ENCODE measurements at regions not wholly inside any gene's neighbourhood (a gene's known extent, or its start where the extent isn't known, plus 50 kb on each side); places are given as distances from the start of the nearest gene placed in this dataset.

DNA sequence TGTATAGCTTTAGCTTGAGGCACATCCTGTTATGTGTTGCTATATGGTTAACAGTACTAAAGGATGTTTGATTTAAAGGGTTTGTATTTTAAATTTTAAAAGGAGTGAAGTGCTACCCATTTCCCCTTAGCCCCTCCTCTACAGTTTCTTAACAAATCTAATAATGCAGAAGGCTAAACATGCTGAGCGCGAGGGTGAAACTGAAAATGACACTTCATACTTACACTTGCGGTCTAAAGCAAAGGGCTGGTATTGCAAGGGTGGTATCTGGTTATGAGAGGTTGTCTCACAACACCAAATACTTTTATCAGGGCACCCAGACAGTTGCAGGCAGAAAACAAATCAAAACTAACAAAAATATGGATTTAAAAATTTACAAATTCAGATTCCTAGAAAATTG is 172.3 kb downstream of the SIPA1L2 start:
- Mint-ChIP-seq H3K4me3 (no peak overlapping the region), H3K4me1 (no peaks in the 10 kb centered on the region)

DNA sequence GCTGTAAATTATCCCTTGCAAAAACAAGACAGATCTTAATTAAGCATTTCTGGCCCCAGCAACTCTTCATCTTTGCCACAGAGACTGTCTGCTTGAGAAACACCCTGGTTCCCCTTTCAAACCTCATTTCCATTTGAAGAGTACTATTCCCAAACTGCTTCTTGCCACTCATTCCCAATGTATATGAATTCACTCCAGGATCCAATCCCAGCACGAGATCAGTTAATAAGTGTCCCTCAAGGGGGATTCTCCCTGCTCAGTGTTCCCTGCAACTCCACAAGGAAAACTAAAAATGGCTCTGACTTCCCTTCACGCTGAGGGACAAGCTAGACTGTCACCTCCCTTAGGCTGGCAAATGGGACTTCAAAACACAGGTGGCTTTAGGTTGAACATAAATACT is 173.2 kb downstream of the SIPA1L2 start:
- no peaks in the 10 kb centered on the region for H3K4me1 Mint-ChIP-seq
- H3K4me3 Mint-ChIP-seq, result no peak overlapping the region
- no peaks in the 10 kb centered on the region for H3K9me3 Mint-ChIP-seq
- H3K27me3 Mint-ChIP-seq, result no peaks in the 10 kb centered on the region
- no peak overlapping the region for H3K27ac Mint-ChIP-seq
- H3K36me3 Mint-ChIP-seq, result no peaks in the 10 kb centered on the region

More for the DNA sequence above, 172.3 kb downstream of the SIPA1L2 start:
- H3K9me3 Mint-ChIP-seq, result no peaks in the 10 kb centered on the region
- H3K27me3 Mint-ChIP-seq, result no peaks in the 10 kb centered on the region
- H3K36me3 Mint-ChIP-seq, result no peaks in the 10 kb centered on the region
- H3K27ac Mint-ChIP-seq, result no peak overlapping the region

GRCh38 chr1:232454227-232454886 is 175.6 kb downstream of the SIPA1L2 start:
- no peaks in the 10 kb centered on the region for H3K27me3 Mint-ChIP-seq
- H3K4me1 Mint-ChIP-seq, result no peaks in the 10 kb centered on the region
- no peaks in the 10 kb centered on the region for H3K9me3 Mint-ChIP-seq
- H3K4me3 Mint-ChIP-seq, result no peak overlapping the region
- H3K36me3 Mint-ChIP-seq, result no peaks in the 10 kb centered on the region
- H3K27ac Mint-ChIP-seq, result no peak overlapping the region

GRCh38 chr1:232452736-232453440 is 177.0 kb downstream of the SIPA1L2 start:
- H3K27ac Mint-ChIP-seq, result no peak overlapping the region

GRCh38 chr1:232452117-232452516 is 177.8 kb downstream of the SIPA1L2 start:
- no peak overlapping the region for H3K4me3 Mint-ChIP-seq
- no peaks in the 10 kb centered on the region for H3K27me3 Mint-ChIP-seq
- H3K9me3 Mint-ChIP-seq, result no peaks in the 10 kb centered on the region
- no peaks in the 10 kb centered on the region for H3K4me1 Mint-ChIP-seq
- H3K27ac Mint-ChIP-seq, result no peak overlapping the region
- H3K36me3 Mint-ChIP-seq, result no peaks in the 10 kb centered on the region

More at GRCh38 chr1:232452736-232453440, 177.0 kb downstream of the SIPA1L2 start:
- H3K4me1 Mint-ChIP-seq, result no peaks in the 10 kb centered on the region
- no peaks in the 10 kb centered on the region for H3K36me3 Mint-ChIP-seq
- no peak overlapping the region for H3K4me3 Mint-ChIP-seq
- H3K9me3 Mint-ChIP-seq, result no peaks in the 10 kb centered on the region
- no peaks in the 10 kb centered on the region for H3K27me3 Mint-ChIP-seq

GRCh38 chr1:232451506-232451905 is 178.4 kb downstream of the SIPA1L2 start:
- H3K4me3 Mint-ChIP-seq, result no peak overlapping the region
- no peaks in the 10 kb centered on the region for H3K27me3 Mint-ChIP-seq
- H3K27ac Mint-ChIP-seq, result no peak overlapping the region
- no peaks in the 10 kb centered on the region for H3K9me3 Mint-ChIP-seq
- no peaks in the 10 kb centered on the region for H3K4me1 Mint-ChIP-seq
- no peaks in the 10 kb centered on the region for H3K36me3 Mint-ChIP-seq

DNA sequence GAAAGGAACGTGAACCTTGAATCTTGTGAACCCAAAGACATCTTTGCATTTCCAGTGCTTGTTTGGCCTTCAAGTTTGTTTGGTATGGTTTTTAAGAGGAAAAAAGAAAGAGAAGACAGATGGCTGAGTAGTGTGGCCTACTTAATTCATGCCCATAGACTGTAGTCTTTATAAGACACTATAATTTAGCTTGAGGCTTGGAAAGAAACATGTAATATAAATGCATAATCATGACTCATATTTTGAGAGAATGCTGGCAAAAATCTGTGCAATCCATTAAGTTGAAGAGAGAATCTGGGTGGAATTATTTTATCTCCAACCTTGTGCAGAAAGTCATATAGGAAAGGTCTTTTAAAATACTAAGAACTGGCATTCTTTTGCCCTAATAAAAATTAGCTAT is 179.3 kb downstream of the SIPA1L2 start:
- H3K9me3 Mint-ChIP-seq, result no peaks in the 10 kb centered on the region
- no peaks in the 10 kb centered on the region for H3K27me3 Mint-ChIP-seq
- H3K4me1 Mint-ChIP-seq, result no peaks in the 10 kb centered on the region
- H3K27ac Mint-ChIP-seq, result no peak overlapping the region
- no peaks in the 10 kb centered on the region for H3K36me3 Mint-ChIP-seq
- no peak overlapping the region for H3K4me3 Mint-ChIP-seq

DNA sequence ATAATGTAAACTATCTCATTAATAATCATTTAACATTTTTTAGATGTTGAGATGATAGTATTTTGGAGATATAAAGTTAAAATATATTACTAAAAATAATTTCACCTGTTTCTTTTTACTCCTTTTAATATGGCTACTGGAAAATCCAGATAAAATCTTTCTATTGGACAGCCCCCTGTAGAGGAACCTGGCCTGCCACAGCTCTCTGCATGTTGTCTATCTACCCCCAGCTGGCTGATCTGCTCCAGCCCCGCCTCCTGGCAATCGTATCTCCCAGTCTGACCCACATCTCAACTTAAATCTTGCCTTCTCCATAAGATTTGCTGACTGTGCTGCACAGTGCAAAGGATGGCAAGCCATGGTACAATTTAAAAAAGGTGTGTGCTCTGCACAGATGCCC is 182.8 kb downstream of the SIPA1L2 start:
- Mint-ChIP-seq H3K4me3 (no peak overlapping the region), H3K4me1 (no peaks in the 10 kb centered on the region), H3K36me3 (no peaks in the 10 kb centered on the region), H3K27ac (no peak overlapping the region), H3K9me3 (no peaks in the 10 kb centered on the region), H3K27me3 (no peaks in the 10 kb centered on the region)

DNA sequence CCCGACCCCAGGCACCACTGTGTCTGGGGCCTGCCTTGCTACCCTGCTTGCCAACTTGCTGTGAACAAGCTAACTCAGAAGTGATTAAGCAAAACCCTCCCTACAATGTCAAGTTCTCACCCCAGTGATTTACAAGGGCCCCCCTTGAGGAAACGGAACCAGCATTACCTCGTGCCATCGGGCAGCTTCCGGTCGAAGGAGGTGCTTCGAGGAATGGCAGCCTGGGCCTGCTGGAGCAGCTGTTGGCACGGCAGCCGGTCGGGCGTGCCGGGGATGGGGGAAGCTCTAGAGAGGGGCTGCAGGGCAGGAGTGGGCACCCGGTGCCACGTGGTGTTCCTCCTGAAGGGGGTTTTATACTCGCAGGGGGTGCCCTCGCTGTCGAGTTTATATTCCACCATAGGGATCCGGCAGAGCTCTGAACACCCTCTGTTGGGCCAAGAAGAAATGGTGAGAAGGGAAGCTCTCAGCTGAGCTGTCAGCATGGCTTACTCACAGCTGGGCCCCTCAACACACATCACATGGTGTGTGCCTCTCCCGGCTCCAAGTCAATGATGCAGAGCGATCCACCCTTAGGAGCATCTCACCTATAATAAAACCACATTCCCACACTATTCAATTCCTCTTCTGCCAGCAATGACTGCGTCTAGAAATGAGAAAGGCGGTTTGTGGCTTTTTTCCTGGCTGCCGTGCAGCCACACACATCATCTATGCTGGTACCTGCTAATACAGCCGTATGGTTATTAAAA is 184.4 kb downstream of the SIPA1L2 start:
- Mint-ChIP-seq H3K27ac (no peak overlapping the region), H3K4me3 (no peak overlapping the region), H3K36me3 (no peaks in the 10 kb centered on the region), H3K4me1 (no peaks in the 10 kb centered on the region), H3K9me3 (no peaks in the 10 kb centered on the region), H3K27me3 (no peaks in the 10 kb centered on the region)

DNA sequence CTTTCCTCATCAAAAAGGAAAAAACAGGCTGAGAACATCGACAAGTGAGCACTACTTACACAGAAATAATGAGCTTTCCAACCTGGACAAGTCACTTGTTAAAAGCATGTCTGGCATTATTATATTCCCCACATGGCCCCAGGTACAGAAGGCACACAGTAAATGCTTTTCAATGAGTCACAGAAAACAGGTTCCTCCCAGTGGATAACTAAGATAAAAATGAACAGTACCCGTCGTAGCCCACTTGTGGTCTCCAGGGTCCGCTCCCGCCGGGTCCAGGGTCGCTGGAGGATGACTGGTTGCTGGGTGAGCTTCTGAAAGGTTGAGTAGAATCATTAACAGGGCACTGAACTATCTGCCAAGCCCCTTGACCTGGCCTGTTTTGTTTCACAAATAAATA is 186.6 kb downstream of the SIPA1L2 start:
- H3K4me3 Mint-ChIP-seq, result no peak overlapping the region
- H3K4me1 Mint-ChIP-seq, result no peaks in the 10 kb centered on the region
- no peaks in the 10 kb centered on the region for H3K27me3 Mint-ChIP-seq
- no peaks in the 10 kb centered on the region for H3K36me3 Mint-ChIP-seq
- no peak overlapping the region for H3K27ac Mint-ChIP-seq
- H3K9me3 Mint-ChIP-seq, result no peaks in the 10 kb centered on the region

GRCh38 chr1:232441036-232441411 is 188.9 kb downstream of the SIPA1L2 start:
- H3K36me3 Mint-ChIP-seq, result no peaks in the 10 kb centered on the region
- no peaks in the 10 kb centered on the region for H3K9me3 Mint-ChIP-seq

DNA sequence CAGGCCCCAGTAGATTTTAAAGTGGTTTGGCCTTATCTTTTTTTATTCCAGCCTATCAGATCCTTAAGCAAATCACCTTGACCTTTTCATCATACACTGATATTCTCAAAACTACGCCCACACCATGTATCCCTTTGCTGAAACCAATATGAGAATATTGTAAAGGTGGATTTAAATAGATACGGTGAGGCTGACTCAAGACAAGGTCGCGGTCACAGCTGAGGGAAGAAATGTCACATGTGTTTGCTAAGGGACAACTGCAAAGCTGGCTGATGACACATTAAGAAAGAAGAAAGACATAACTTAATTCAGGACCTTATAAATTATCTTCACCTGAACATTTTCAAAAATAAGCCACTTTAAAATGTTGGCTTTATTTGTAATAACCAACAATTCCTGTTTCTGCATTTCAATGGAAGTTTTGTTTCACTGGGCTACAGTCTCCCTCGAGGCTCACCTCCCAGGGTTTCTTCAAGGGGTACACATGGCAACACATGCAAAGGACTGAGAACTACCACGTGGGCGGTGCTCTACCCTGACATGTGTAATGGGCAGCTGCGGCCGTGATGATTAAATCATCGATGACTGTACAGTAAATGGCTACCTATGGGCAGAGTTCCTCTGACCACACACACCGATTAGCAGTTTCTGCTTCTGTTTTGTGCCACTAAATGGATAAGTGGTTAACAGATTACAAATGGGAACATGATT is 189.5 kb downstream of the SIPA1L2 start:
- Mint-ChIP-seq H3K9me3 (no peaks in the 10 kb centered on the region), H3K4me1 (no peaks in the 10 kb centered on the region), H3K27ac (no peak overlapping the region), H3K36me3 (no peaks in the 10 kb centered on the region), H3K4me3 (no peak overlapping the region), H3K27me3 (no peaks in the 10 kb centered on the region)

More at GRCh38 chr1:232441036-232441411, 188.9 kb downstream of the SIPA1L2 start:
- Mint-ChIP-seq H3K4me1 (no peaks in the 10 kb centered on the region), H3K4me3 (no peak overlapping the region), H3K27ac (no peak overlapping the region), H3K27me3 (no peaks in the 10 kb centered on the region)

DNA sequence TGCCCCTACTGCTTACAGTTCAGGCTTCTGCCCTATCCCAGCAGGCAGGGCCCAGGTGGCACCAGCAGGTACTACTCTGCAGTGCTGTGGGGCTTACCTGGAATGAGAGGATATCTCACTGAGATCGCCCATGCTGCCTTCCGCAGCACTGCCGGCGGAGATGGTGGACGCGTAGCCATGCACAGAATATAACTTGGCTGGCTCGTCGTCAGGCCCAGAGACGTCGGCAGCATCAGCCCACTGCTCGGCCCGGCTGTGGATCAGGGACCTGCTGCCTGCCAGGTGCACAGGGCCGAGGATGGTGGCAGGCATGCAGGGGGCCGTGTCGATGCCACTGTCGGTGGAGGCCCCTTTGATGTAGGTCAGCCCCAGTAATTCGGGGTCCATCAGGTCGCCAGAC is 190.9 kb downstream of the SIPA1L2 start:
- no peaks in the 10 kb centered on the region for H3K36me3 Mint-ChIP-seq
- no peaks in the 10 kb centered on the region for H3K27me3 Mint-ChIP-seq
- H3K4me1 Mint-ChIP-seq, result no peaks in the 10 kb centered on the region
- no peak overlapping the region for H3K27ac Mint-ChIP-seq
- H3K9me3 Mint-ChIP-seq, result no peaks in the 10 kb centered on the region
- no peak overlapping the region for H3K4me3 Mint-ChIP-seq

GRCh38 chr1:232438476-232438875 is 191.5 kb downstream of the SIPA1L2 start:
- H3K4me1 Mint-ChIP-seq, result no peaks in the 10 kb centered on the region
- H3K27ac Mint-ChIP-seq, result no peak overlapping the region
- no peaks in the 10 kb centered on the region for H3K27me3 Mint-ChIP-seq
- H3K4me3 Mint-ChIP-seq, result no peak overlapping the region
- no peaks in the 10 kb centered on the region for H3K36me3 Mint-ChIP-seq
- no peaks in the 10 kb centered on the region for H3K9me3 Mint-ChIP-seq

GRCh38 chr1:232437510-232437909 is 192.4 kb downstream of the SIPA1L2 start:
- H3K4me1 Mint-ChIP-seq, result no peaks in the 10 kb centered on the region
- H3K4me3 Mint-ChIP-seq, result no peak overlapping the region
- no peaks in the 10 kb centered on the region for H3K36me3 Mint-ChIP-seq
- no peaks in the 10 kb centered on the region for H3K9me3 Mint-ChIP-seq
- H3K27ac Mint-ChIP-seq, result no peak overlapping the region
- peaks cover 1% of the 10 kb centered on the region for H3K27me3 Mint-ChIP-seq

DNA sequence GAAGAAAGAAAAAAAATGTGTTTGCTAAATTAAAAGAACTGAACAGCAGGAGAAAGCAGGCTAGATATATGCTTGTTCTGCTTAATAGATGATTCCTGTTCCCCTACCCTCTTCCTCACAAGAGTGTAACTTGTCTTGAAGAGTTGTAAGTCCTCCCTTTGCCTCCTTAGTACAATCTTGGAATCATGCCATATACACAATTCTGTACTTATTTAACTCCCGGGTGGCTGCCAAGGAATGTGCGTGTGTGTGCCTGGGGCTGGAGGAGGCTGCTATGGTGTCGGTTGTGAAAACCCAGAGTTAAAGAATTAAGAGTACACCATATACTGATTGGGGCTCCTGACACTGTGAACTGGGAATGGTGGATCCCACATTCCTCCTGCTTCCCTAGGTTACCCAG is 194.2 kb downstream of the SIPA1L2 start:
- no peaks in the 10 kb centered on the region for H3K4me1 Mint-ChIP-seq
- H3K27me3 Mint-ChIP-seq, result peaks cover 1% of the 10 kb centered on the region
- H3K9me3 Mint-ChIP-seq, result no peaks in the 10 kb centered on the region
- H3K36me3 Mint-ChIP-seq, result no peaks in the 10 kb centered on the region
- no peak overlapping the region for H3K4me3 Mint-ChIP-seq
- no peak overlapping the region for H3K27ac Mint-ChIP-seq

Data from activated naive CD4-positive, alpha-beta T cell treated with anti-CD3 and anti-CD28 coated beads, Interleukin-2, amount 50 U/mL, for 24 hours (primary cell).